ENCODE measurements at regions not wholly inside any gene's neighbourhood (a gene's known extent, or its start where the extent isn't known, plus 50 kb on each side); places are given as distances from the start of the nearest gene placed in this dataset.
"Not testable (repeated sequence)": the region's sequence is repeated elsewhere in the genome, so short reads cannot be mapped to it uniquely, and the experiment has no call there.

DNA sequence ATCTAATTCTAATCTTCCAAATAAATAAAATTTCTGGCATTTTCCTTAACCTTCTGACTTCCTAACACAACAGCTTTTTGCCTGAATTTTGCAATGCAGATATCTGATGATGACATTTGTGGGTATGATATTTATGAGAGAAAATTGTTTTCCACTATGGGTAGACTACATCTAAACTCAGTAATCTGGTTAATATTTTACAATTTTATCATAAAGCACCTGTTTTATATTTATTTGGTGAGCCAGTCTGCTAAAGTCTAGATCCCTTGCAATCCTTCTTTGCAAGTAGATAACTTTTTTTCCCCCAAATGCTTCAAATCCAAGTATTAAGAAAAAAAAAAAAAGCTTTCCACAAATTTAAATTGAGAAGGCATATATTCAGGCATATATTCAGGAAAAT lies 246.2 kb upstream of the DAB2 start:
- in situ Hi-C loops (cut with MboI; ENCODE audit: low sequenced_read_pairs) = no loop called here

DNA sequence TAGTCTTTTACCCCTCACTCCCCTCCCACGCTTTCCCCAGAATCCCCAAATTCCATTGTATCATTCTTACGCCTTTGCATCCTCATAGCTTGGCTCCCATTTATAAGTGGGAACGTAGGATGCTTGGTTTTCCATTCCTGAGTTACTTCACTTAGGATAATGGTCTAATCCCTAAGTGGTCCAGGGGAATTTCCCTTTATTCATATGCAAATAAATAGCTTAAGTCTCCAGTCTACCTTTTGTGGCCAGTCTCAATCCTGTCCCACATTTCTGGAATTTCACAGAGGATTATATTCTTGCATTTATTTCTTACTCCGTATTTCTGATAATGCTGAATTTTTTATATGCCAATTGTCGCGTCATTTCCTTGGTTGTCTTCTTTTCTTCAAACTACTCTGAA lies 245.6 kb upstream of the DAB2 start:
- in situ Hi-C loops (cut with MboI; ENCODE audit: low sequenced_read_pairs) = no loop called here

DNA sequence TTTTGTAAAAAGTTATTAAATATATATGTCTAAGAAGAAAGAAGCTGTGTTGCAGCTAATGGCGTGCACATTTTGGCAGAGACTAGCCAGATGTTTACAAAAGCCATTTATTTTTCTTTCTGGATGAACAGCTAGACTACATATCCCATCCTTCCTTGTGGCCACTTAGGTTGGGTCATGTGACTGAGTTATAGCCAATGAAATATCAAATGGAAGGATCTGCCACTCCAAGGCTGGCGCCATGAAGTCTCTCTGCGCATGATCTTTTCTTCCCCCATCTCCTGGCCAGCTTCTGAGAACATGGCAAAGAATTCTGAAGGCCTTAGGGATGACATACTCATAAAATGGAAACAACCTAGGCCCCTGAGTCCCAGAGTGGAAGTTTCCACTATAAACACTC lies 244.2 kb upstream of the DAB2 start:
- in situ Hi-C loops (cut with MboI; ENCODE audit: low sequenced_read_pairs) = no loop called here

DNA sequence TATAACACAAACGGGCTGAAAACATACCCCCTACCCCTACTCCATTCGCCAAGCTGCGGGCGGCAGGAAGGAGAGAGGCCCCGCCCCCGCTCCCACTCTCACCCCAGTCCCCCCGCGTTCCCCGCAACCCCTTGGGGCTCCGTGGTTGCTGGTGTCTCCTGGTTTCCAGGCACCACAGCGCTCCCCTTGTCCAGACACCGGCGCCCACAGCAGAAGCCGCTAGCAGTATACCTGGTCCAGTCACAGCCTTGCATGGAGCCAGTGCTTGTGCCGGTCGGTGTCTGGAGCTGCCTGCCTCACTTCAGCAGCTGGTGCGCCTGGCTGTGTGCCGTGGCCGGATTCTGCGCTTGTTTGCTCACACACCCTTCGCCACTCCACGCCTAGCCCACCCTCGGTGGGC lies 240.5 kb upstream of the DAB2 start:
- in situ Hi-C loops (cut with MboI; ENCODE audit: low sequenced_read_pairs) = no loop called here

DNA sequence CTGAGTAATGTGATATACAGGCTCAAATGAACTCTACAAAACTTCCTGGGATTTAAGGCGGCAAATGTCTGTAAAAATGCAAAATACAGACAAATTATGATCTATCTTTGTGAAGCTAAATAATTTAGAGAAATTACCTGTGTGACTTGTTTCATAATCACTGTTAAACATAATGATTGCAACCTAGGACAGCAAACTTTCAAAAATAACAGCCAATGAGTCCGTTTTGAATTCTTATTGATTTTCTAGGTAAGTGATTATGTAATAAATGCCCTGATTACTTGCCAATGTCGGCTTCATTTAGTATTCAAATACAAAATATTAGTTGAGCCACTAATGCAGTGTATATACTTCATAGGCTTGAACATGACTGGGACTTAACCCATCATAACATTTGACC lies 238.2 kb upstream of the DAB2 start:
- in situ Hi-C loops (cut with MboI; ENCODE audit: low sequenced_read_pairs) = no loop called here

DNA sequence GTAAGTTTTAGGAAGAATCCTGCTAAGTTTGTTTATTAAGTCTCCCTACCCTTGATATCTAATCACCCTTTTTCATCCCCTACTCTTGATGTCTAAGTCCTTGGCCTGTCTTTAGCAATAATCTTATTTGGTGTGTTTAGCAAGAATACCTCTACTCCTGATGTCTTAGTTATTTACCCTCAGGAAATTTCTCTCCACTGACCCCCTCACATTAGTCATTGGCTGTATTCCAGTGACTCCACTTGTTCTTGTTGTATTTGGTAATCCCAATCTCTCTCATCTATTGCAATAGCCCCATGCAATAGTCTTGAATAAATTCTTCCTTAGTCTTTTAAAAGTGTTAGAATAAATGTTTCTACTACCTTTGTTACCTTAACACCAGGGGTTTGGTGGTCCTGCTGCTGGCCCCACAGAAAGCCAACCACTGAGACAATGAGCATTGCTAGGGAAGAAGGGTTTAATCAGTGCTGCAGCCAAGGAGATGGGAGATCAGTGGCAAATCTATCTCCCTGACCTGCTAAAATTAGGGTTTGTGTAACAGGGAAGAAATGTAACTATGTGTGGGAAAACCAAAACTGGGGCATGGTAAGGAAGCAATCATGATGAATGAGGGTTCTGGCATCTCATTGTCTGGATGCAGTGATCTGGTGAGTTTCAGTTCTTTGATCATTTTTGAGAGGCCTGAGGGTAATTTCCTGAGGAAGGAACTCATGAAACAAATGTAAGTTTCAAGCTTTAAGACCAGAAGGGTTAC lies 236.4 kb upstream of the DAB2 start:
- in situ Hi-C loops (cut with MboI; ENCODE audit: low sequenced_read_pairs) = no loop called here

DNA sequence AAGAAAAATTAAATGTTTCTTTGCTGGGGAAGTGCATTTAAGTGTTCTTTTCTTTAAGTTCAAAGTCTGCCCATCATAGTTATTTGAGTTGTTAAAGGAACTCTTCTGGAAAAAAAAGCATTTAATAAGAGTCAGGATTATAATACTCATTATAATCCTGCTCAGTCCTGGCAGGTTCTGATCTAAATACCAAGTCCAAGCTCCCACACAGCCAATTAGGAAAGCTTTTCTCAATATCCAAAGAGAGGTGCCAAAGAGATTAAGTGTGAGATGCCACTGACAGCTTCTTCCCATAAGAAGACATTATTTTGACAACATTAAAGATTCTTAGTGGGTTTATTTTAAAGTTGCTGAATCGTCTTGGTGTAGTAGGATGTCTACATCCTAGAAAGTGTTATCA lies 235.2 kb upstream of the DAB2 start:
- in situ Hi-C loops (cut with MboI; ENCODE audit: low sequenced_read_pairs) = no loop called here

DNA sequence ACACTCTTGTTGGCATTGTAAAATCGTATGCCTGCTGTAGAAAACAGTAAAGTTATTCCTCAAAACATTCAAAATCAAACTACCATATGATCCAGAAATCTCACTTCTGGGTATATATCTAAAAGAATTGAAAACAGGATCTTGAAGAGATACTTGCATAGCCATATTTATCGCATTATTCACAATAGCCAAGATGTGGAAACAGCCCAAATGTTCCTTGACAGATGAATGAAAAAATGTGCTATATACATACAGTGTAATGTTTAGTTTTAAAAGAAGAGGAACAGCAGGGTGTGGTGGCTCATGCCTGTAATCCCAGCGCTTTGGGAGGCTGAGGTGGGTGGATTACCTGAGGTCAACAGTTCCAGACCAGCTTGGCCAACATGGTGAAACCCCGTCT lies 234.1 kb upstream of the DAB2 start:
- in situ Hi-C loops (cut with MboI; ENCODE audit: low sequenced_read_pairs) = no loop called here

DNA sequence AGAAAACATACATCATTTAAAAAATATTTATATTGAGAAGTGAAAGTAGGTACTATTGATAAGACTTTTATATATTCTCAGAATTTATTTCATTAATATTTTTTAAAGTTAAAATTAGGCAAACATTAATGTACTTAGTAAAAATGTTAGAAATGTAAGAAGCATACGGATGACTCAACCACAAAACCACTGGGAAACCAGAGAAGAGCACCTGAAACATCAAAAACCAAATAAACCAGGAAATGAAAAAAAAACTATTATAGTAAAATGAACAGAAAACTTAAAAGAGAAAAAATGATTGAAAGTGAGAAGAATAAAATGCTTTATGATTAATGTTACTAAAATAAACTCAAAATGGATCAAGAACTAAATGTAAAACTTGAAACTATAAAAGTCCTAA lies 233.2 kb upstream of the DAB2 start:
- in situ Hi-C loops (cut with MboI; ENCODE audit: low sequenced_read_pairs) = no loop called here

DNA sequence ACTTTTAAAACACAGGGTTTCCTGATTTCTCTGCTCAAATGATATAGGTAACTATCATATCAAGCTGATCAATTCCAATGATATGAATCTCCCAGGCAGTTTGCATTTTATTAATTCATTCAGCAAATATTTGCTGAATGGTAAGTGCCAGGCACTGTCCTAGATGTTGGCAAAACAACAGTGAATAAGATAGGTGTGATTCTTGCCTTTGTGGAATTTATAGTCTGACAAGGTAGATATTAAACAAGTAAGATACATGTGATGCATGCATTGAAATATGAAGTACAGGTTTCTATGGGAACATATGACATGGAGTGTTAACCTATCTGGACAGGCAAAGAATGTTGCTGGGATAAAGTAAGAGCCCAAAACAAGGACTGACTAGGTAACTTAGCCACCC lies 231.8 kb upstream of the DAB2 start:
- in situ Hi-C loops (cut with MboI; ENCODE audit: low sequenced_read_pairs) = no loop called here

DNA sequence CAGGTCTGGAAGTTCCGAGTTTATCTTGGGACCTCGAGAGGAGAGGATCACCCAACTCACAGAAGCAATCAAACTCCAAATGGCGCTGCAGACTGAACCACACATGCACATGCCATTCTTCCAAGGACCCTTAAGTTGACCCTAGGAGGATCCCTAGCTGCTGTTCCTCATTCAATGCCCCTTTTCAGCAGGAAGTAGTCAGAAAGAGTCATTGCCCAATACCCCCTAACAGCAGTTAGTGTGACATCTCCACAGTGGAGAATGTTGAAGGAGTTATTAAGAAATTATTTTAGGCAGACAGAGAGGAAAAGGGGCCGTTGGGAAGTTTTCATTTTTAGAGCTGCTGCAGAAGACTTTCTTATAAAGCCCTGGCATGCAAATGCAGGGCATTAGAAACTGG lies 229.9 kb upstream of the DAB2 start:
- in situ Hi-C loops (cut with MboI; ENCODE audit: low sequenced_read_pairs) = no loop called here

DNA sequence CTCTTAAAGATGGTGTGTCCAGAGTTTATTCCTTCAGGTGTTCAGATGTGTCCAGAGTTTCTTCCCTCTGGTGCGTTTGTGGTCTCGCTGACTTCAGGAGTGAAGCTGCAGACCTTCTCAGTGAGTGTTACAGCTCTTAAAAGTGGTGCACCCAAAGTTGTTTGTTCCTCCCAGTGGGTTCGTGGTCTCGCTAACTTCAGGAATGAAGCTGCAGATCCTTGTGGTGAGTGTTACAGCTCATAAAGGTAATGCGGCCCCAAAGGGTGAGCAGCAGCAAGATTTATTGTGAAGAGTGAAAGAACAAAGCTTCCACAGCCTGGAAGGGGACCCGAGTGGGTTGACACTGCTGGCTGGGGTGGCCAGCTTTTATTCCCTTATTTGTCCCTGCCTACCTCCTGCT lies 227.7 kb upstream of the DAB2 start:
- in situ Hi-C loops (cut with MboI; ENCODE audit: low sequenced_read_pairs) = not testable (repeated sequence)

DNA sequence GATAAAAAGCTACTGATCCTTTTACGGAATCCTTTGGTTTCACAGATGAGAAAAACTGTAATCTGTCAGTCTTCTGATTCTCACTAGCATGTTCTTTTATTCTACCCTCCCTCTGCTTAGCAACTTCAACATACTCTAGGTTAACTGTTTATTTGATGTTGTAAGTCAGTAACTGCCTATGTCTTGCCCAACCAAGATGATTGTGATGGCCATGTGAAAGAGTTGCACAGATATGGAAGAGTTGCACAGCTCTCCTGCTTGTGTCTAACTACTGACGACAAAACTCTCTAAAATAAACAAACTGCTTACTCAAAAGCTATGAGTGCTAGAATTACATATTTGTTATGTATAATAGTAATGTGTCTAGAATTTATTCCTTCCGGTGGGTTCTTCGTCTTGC lies 227.3 kb upstream of the DAB2 start:
- in situ Hi-C loops (cut with MboI; ENCODE audit: low sequenced_read_pairs) = no loop called here

DNA sequence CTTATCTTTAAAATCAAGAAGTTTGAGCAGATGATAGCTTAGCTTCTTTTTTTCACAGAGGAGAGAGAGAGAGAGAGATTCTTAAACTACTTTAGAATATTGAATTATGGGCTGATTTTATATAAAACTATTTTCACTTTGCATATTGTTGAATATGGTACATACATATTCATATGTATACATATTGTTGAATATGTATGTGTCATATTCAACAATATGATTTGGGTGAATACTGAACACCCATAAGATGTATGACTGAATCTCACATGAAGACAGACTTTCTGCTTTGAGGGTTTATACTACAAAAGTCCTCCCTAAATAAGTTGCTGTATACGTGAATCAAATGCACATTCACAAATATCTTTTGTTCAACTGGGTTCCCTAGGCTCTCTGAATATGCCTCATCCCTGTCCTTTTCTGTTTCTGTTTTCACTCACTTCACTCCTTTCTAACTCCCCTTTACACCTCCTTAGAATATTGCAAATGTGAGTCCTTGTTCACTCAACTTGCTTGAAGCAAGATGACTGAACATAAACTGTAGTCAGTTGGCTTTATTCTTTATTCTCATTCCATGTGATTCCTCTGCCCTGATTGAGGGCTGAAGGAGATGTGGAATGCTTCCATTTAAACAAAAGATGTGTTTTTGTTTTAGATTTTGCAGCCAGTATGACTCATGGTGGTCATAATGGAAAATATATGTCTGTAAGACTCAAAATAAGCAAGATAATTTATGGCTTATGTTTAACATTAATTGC lies 225.4 kb upstream of the DAB2 start:
- in situ Hi-C loops (cut with MboI; ENCODE audit: low sequenced_read_pairs) = no loop called here

DNA sequence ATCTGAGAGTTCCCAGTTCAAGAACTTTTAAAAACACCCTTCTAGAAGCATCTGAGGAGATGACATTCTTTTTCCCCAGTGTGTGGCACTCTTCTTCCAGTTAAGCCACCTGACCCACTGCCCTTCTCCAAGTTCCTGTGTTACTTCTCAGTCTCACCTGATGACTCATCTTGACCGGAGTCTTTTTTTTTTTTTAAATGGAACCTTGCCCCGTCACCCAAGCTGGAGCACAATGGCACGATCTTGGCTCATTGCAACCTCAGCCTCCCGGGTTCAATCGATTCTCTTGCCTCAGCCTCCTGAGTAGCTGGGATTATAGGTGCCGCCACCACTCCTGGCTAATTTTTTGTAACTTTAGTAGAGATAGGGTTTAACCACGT lies 224.1 kb upstream of the DAB2 start:
- in situ Hi-C loops (cut with MboI; ENCODE audit: low sequenced_read_pairs) = no loop called here

DNA sequence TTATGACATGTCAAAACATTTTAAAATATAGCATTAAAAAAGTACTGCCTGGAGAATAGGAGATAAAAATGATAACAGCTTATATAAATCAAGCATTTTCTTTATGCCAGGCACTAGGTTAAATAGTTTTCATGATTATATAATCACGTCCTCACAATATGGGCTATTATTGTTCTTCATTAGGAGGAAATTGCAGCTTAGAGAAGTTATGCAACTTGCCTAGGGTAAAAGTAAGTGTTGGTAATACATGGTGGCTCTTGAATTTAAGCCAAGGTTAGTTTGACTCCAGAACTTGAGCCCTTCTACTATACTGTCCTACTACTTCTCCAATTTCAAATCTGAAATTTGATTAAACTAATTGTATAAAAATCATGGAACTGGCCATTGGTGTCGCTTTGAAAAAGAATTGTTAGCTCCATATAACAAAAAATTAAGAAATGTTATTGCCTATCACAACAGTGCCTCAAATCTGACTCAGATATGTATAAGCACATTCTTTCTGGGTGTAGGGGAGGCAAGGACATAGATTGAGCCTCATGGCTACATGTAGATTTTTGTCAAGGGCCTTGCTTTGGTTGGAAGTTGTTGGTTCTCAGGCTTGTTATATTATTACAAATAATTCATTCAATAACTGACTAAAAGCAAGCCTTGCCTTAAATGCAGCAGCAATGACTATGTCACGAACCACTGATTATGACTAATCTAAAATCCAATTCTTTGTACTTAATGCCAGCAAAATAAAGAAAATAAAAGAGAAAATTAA lies 223.5 kb upstream of the DAB2 start:
- in situ Hi-C loops (cut with MboI; ENCODE audit: low sequenced_read_pairs) = no loop called here

DNA sequence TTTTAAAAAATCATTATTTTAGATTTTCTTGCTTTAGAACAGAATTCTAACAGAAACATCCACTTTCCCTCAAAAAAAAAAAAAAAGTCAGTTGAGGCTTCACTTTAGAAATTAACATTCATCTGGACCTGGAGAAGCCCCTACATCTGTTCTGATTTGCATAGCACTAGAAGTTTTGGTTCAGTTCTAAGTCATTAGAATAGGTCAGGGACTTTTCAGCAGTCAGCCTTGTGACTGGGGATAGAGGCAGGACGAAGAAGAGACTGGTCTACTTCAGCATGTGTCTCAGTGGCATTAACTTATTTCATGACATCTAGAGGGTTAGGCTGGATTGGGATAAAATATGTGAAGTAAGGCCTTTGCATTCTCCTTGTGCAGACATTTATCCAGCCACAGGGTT lies 215.8 kb upstream of the DAB2 start:
- in situ Hi-C loops (cut with MboI; ENCODE audit: low sequenced_read_pairs) = no loop called here

DNA sequence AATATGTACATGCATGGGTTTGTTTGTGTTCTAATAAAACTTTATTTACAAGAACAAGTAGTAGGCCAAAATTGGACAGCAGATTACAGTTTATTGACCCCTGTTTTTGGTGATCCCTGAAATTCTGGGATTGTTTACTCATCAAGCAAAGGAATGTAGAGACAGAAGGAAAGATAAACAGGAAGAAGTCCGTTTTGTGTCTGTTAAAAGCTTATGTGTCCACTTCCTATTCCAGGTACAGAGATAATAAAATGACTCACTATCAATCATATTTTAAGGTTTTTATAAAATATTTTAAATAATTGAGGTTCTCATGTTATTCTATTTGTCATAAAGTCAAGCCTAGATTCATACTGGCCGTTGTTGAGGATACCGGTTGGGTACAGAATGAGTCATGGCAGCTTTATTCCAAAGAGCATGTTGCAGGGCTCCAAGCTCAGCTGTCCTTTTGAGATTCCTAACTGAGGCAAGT lies 214.9 kb upstream of the DAB2 start:
- in situ Hi-C loops (cut with MboI; ENCODE audit: low sequenced_read_pairs) = no loop called here

DNA sequence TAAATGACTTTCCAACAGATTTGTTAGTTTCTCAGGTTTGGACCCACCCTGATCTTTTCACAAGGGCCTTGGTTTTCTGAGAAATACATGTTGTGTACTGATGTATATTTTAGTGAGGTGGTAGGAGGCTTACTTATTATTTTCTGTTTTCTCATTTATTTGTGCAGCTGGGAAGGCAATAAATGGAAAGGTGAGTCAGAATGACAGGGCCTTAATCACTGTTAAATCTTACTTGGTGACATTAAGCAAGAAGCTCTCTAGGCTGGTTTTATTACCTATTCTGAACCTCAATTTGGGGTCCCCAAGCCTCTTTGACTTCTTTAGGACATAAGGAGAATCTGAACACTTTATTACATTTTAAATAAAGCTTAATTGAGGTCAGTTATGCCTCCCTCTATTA lies 214.0 kb upstream of the DAB2 start:
- in situ Hi-C loops (cut with MboI; ENCODE audit: low sequenced_read_pairs) = no loop called here

DNA sequence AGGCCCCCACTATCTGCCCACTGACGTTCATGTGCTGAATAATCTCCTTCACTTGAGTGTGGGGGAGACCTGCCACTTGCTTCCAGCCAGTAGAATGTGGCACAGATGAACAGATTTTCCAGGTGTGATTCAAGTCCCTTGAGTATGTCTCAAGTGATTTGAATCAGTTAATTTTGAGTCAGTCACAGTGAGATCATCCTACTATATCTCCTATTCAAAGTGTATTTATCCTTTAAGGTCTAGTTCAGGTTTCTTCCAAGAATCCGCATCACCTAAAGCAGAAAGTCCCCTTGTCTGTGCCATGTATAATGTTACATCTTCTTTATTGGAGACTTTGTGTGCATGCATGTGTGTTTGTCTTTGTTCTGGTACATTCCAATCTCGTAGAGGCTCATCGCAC lies 208.3 kb upstream of the DAB2 start:
- in situ Hi-C loops (cut with MboI; ENCODE audit: low sequenced_read_pairs) = no loop called here

DNA sequence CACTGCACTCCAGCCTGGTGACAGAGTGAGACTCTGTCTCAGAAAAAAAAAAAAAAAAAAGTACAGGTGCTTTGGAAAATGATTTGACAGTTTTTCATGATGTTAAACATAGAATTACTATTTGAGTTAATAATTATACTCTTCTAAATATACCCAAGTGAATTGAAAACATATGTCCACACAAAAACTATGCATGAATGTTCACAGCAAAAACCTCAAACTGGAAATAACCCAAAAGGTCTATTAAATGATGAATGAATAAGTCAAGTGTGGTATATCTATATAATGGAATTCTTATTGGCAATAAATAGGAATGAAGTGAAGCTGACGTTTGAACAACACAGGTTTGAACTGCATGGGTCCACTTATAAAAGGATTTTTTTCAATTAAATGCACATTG lies 207.2 kb upstream of the DAB2 start:
- in situ Hi-C loops (cut with MboI; ENCODE audit: low sequenced_read_pairs) = no loop called here

DNA sequence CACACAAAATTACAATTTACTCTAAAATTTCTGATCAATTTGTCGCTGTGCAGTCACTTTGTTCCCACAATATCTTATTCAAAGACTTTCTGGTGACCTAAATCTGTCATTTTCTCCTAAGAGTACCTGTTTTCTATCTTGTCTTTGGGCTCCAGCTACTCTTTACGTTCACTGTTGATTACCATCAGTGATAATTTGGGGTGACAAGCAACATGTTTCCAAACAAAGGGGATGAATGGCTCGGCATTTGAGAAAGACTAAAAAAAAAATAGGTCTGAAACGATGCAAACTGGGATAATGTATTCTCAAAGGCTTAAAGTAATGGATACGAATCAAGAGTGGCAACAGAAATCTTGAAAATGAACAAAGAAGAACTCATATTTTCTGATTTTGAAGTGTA lies 205.2 kb upstream of the DAB2 start:
- in situ Hi-C loops (cut with MboI; ENCODE audit: low sequenced_read_pairs) = no loop called here

Data from hTERT RPE-1 (cell line).